ENCODE measurements at regions not wholly inside any gene's neighbourhood (a gene's known extent, or its start where the extent isn't known, plus 50 kb on each side); places are given as distances from the start of the nearest gene placed in this dataset.

DNA sequence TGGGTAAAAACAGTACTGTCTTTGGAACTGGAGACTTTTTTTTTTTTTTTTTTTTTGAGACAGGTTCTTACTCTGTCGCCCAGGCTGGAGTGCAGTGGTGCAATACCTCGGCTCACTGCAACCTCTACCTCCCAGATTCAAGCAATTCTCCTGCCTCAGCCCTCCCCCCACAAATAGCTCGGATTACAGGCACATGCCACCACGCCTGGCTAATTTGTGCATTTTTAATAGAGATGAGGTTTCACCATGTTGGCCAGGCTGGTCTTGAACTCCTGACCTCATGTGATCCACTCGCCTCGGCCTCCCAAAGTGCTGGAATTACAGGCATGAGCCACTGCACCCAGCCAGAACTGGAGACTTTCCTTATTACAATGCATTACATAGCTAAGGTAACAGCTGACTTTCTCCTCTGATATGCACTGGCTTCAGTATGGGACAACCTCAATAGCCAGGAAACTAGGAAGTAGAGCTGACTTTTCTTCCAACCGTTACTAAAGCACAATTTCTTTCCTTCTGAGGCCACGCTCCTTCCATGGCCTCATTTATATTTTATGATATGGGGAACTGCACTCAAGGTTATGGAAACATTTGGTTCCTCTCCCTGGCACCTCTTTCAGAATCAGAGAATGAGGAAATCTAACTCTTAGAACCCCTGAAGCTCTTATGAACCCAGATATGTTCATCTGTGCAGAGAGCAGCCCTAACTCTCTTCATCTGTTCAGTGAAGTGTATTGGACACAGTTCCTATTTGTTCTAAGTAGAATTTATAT, 53.5 kb upstream of the FAM9B start:
- DNase-seq (ENCODE audit: low spot score): no peak

GRCh38 chrX:9088896-9089295, 55.0 kb upstream of the FAM9B start:
- no peak for DNase-seq (ENCODE audit: low spot score)

DNA sequence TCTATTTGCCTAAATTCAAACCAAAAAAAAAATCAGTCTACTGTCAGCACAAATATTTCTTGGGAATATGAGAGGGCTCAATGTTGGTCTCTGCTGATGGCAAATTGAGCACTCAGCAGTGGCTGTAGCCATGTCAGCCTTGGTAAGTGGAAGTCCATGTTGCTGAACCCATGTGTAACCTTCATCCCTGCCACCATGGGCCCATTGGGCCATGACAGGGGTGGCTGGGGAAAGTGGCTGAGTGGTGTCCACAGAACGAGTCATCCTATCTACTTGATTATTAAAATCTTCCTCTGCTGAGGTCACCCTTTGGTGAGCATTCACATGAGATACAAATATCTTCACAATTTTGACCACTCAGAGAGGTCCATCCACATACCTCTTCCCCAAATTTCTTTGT, 56.8 kb upstream of the FAM9B start:
- DNase-seq (ENCODE audit: low spot score): no peak

DNA sequence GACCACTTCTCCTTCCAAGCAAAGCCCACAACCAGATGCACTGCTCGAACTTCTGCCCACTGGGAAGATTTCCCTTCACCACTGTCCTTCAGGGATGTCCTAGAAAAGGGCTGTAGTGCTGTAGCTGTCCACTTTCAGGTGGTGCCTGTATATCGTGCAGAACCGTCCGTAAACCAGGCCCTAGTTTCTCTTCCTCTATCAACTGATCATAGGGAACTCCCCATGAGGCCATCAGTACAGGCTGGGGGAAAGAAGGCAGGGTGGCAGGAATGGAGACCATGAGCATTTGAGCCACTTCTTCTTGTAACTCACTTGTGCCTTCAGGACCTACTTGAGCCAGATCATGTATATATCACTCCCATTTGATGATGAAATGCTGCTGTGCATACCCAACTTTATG, 57.3 kb upstream of the FAM9B start:
- no peak for DNase-seq (ENCODE audit: low spot score)

- no peak for DNase-seq (ENCODE audit: low spot score)
Observed at GRCh38 chrX:9102956-9103355, 69.0 kb upstream of the FAM9B start.

DNA sequence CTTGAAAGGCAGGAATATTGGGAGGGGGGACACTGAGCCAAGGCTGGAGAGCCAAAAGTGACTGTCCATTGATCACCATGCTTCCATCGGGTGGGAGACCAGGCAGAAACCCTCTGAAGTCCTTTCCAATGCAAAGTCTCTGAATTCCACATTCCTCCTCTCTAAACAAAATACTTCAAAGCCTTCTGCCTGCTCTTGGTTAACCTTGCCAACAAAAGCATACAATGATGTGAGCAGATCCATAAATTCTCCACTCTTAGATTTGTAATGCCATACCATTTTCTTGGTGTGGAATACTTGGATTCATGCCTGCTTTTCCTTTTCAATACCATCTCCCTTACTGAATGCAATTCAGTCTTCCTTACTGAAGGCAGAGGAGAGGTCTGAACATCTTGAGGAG, 74.1 kb upstream of the FAM9B start:
- no peak for DNase-seq (ENCODE audit: low spot score)

- no peak for DNase-seq (ENCODE audit: low spot score)
Observed at GRCh38 chrX:9110808-9111207, 76.9 kb upstream of the FAM9B start.

DNA sequence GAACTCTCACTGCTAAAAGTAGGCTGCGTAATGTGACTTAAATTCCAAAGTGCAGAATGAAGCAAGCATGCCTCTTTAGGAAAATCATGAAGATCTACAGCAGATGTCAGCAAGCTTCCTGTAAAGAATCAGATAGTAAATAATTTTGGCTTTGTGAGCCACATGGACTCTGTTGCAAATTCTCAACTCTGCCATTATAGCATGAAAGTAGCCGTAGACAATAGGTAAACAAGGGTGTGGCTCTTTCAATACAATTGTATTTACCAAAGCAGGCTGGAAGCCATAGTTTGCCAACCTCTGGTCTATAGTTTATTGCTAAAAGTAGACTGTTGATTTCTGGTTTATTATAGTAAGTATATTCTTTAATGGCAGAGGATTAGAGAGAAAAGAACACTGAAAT, 80.3 kb upstream of the FAM9B start:
- no peak for DNase-seq (ENCODE audit: low spot score)

GRCh38 chrX:9117851-9118250, 83.9 kb upstream of the FAM9B start:
- peak; percentile 7 for DNase-seq (ENCODE audit: low spot score)

- DNase-seq (ENCODE audit: low spot score): no peak
Observed at GRCh38 chrX:9122519-9123245, 88.8 kb upstream of the FAM9B start.

- DNase-seq (ENCODE audit: low spot score): no peak
Observed at GRCh38 chrX:9127986-9128385, 94.1 kb upstream of the FAM9B start.

DNA sequence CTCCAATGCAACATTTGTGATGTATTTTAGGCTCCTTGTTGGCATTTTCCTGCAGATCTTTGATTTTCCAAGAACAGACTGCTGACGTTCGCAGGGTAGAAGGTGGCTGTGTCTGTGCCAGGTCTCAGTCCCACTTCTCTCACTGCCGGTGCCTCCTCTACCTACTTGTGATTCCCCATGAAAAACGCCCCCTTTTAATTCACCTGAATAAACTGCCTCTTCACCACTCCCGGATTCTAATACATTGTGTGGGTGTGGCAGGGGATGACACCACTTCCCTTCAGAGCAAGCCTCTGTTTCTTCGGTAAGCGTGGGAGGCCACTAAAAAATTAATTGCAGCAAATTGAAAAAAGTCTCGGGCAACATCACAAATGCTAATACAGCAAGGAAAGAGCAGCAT, 96.1 kb upstream of the FAM9B start:
- no peak for DNase-seq (ENCODE audit: low spot score)

DNA sequence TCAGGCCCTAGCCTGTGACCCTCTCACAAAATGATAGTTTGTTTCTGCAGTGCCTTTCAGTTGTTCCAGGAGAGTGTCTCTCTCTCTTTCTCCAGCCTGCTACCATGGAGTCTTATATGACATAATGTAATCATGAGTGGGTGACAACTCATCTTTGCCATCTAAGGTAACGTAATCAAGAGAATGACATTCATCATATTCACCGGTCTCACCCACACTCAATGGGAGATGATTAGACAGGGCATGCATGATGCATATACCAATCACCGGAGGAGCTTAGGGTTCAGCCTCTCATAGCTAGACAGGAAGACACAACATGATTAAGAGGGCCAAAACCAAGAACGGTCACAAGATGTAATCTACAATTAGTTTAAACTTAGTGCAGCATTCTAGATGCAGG, 97.1 kb upstream of the FAM9B start:
- no peak for DNase-seq (ENCODE audit: low spot score)

GRCh38 chrX:9132036-9132638, 98.2 kb upstream of the FAM9B start:
- DNase-seq (ENCODE audit: low spot score): no peak

DNA sequence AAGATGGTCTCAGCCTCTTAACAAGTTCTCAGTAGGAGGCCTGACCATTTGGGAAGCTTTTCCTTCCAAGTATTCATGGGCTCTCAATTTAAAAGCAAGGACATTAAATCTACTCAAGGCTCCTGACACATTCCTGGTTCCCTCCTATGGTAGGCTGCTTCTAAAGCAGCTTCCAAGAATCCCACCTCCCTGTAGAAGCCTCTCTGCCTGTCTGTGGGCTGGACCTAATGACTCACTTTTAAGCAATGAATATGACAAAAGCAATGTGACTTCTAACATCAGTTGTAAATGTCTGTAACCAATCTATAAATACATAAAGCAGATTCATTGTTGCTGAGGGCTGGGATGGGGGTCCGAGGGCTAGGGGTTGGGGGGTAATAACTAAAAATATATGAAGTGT, 99.5 kb upstream of the FAM9B start:
- DNase-seq (ENCODE audit: low spot score): no peak

GRCh38 chrX:9134366-9134765, 100.4 kb upstream of the FAM9B start:
- DNase-seq (ENCODE audit: low spot score): no peak

DNA sequence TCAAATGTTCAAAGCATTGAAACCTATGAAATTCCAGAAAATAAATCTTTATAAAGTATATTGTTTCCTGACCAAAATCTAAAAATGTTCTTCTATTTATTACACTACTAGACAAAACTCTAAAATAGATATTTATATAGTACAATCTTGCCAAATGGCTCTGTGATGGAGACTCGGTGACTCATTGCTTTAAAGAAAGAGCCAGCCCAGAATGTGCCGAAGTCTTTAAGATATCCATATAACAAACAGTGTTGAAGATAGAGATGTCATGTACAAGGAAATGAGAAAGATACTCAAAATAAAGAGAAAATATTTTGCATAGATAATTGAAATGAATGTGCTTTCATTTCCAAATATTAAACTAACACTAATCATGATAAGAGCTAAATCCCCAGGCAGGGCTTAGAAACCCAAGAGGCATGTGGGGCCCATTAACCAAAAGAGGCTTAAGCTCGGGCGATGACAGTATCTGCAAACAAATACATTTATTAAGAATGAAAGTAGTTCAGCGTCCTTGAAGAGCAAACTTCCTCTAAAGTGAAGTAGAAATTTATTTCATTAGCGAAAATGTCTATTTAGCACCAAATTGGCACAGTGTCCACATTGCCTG, 102.1 kb upstream of the FAM9B start:
- no peak for DNase-seq (ENCODE audit: low spot score)

DNA sequence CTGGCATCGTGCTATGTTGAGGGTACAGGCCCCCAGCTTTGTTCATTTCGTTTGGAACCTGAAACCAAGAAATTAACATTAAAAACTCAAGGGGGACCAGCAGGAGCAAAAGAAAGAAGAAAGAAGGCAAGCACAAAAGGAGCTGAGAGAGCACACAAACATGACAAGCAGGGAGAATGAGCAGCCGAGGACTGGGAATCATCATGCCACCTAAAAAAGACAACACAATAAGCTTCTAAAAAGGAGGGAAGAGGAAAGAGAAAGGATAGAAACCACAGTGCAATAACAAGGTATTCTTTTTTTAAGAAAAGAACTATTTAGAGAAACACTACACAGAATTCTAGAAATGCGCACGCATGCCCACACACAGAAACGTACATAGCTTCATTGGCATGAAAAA, 103.2 kb upstream of the FAM9B start:
- no peak for DNase-seq (ENCODE audit: low spot score)

- peak; percentile 15 for DNase-seq (ENCODE audit: low spot score)
Observed at GRCh38 chrX:9141496-9141895, 107.6 kb upstream of the FAM9B start.

DNA sequence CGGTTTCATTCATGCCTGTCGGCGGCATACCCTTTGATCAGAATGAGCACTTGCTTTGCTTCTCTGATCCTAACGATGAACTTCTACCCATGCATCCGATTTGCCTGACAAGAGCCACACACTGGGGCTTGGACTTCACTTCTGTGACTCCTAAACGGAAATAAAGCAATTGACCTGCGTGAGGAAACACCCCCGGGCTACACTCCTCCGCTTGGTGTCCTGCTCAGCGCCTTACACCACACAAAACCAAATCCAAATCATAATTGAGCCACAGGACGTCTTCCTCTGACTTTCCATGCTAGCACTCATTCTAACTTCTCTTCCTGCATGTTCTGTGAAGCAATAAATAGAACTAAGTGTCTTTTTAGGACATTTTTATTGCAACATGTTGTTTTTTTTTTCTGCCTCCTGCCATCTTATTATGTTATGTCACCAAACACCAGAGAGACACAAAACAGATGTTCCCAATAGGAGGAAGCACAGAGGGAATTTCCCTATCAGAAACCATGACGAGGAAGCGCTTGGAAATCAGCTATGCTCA, 110.8 kb upstream of the FAM9B start:
- no peak for DNase-seq (ENCODE audit: low spot score)

- DNase-seq (ENCODE audit: low spot score): no peak
Observed at GRCh38 chrX:9146657-9147056, 112.7 kb upstream of the FAM9B start.

- DNase-seq (ENCODE audit: low spot score): no peak
Observed at GRCh38 chrX:9147086-9147485, 113.2 kb upstream of the FAM9B start.

- DNase-seq (ENCODE audit: low spot score): no peak
Observed at GRCh38 chrX:9147726-9148125, 113.8 kb upstream of the FAM9B start.

Measured in AG08396 (cell line).